ENCODE measurements at regions not wholly inside any gene's neighbourhood (a gene's known extent, or its start where the extent isn't known, plus 50 kb on each side); places are given as distances from the start of the nearest gene placed in this dataset.

DNA sequence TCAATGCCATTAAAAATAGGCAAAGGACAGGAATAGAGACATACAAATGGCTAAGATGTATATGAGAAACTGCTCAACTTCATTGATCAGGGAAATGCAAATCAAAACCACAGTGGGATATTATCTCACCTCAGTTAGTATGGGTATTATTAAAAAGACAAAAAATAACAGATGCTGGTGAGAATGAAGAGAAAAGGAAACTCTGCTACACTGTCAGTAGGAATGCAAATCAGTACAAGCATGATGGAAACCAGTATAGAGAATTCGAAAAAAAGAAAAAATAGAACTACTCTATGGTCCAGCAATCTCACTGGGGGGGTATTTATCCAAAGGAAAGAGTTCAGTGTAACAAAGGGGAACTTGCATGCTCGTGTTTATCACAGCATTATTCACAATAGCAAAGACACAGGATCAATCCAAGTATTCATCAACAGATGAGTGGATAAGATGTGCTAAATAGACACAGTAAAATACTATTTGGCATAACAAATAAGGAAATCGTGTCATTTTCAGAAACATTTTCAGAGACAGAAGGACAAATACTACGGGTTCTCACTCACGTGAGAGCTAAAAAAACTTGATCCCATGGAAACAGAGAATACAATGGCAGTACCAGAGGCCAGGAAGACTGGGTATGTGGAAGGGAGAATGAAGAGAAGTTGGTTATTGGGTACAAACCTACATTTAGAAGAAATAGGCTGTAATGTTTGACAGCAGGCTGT lies 60.6 kb downstream of the CCDC74A start:
- TF ChIP-seq POLR2AphosphoS5 (IDR thresholded peaks at IDR 0.05; ENCODE audit: low read depth, low read length) (no peak), POLR2A (IDR thresholded peaks at IDR 0.05; ENCODE audit: low read depth, low read length) (no peak), TAF1 (IDR thresholded peaks at IDR 0.05; ENCODE audit: low read depth, low read length) (no peak), PAX5 (IDR thresholded peaks at IDR 0.05; ENCODE audit: insufficient read depth, low read length, severe bottlenecking) (no peak)
